NCI-H774 (cell line): ENCODE measurements at regions not wholly inside any gene's neighbourhood (a gene's known extent, or its start where the extent isn't known, plus 50 kb on each side); places are given as distances from the start of the nearest gene placed in this dataset.

Experiments
- DNase-seq: peaks from one replicate; lab custom pipeline; 2025; lab: John Stamatoyannopoulos, UW

GRCh38 chr21:41689289-41689583, 77.6 kb downstream of the RIPK4 start:
- DNase-seq = no peak

GRCh38 chr21:41687633-41688032, 79.2 kb downstream of the RIPK4 start:
- no peak for DNase-seq

- no peak for DNase-seq
Observed at GRCh38 chr21:41686664-41687063, 80.2 kb downstream of the RIPK4 start.

- DNase-seq = no peak
Observed at GRCh38 chr21:41685511-41686149, 81.2 kb downstream of the RIPK4 start.

GRCh38 chr21:41684381-41685245, 82.2 kb downstream of the RIPK4 start:
- no peak for DNase-seq

GRCh38 chr21:41683815-41684214, 83.0 kb downstream of the RIPK4 start:
- no peak for DNase-seq

GRCh38 chr21:41682719-41683179, 84.1 kb downstream of the RIPK4 start:
- DNase-seq = no peak

GRCh38 chr21:41681939-41682718, 84.7 kb downstream of the RIPK4 start:
- DNase-seq = no peak

- DNase-seq = no peak
Observed at GRCh38 chr21:41681348-41681801, 85.5 kb downstream of the RIPK4 start.

- DNase-seq = peak; percentile 59
Observed at GRCh38 chr21:41680444-41681347, 86.2 kb downstream of the RIPK4 start.

GRCh38 chr21:41678924-41679318, 87.9 kb downstream of the RIPK4 start:
- peak; percentile 81 for DNase-seq

GRCh38 chr21:41678016-41678923, 88.6 kb downstream of the RIPK4 start:
- peak; percentile 49 for DNase-seq

GRCh38 chr21:41677671-41678015, 89.2 kb downstream of the RIPK4 start:
- DNase-seq = peak; percentile 39

- DNase-seq = no peak
Observed at GRCh38 chr21:41676198-41676597, 90.7 kb downstream of the RIPK4 start.

GRCh38 chr21:41675574-41675973, 91.3 kb downstream of the RIPK4 start:
- DNase-seq = no peak

- no peak for DNase-seq
Observed at GRCh38 chr21:41674402-41674801, 92.5 kb downstream of the RIPK4 start.

- no peak for DNase-seq
Observed at GRCh38 chr21:41673596-41674335, 93.1 kb downstream of the RIPK4 start.

GRCh38 chr21:41673071-41673470, 93.8 kb downstream of the RIPK4 start:
- DNase-seq = no peak

- no peak for DNase-seq
Observed at GRCh38 chr21:41672543-41672915, 94.3 kb downstream of the RIPK4 start.
